Esophagus squamous epithelium (tissue), 4 donors: ENCODE measurements at regions not wholly inside any gene's neighbourhood (a gene's known extent, or its start where the extent isn't known, plus 50 kb on each side); places are given as distances from the start of the nearest gene placed in this dataset.
"Not testable (repeated sequence)": the region's sequence is repeated elsewhere in the genome, so short reads cannot be mapped to it uniquely, and the experiment has no call there.

ENCODE experiments used
- POLR2A ChIP-seq, 4 donors: fragments of 450-650 bp; IDR thresholded peaks; one replicate each; pipeline ENCODE4 v1.6.1; 2017; ENCODE audit warnings: antibody characterized with exemption in 4 of 4, mild to moderate bottlenecking in 4 of 4, moderate library complexity in 3 of 4
- TF ChIP-seq, protein P1 (sequence below), 6 experiments: fragments of 450-650 bp in 4 of 6; fragments of 200-600 bp in 2 of 6; sonication (generic) in 2 of 6; IDR thresholded peaks; one replicate each; pipeline ENCODE4 v1.5.1; 2016 to 2019; ENCODE audit warnings: antibody characterized with exemption in 6 of 6, mild to moderate bottlenecking in 4 of 6, moderate library complexity in 4 of 6

DNA sequence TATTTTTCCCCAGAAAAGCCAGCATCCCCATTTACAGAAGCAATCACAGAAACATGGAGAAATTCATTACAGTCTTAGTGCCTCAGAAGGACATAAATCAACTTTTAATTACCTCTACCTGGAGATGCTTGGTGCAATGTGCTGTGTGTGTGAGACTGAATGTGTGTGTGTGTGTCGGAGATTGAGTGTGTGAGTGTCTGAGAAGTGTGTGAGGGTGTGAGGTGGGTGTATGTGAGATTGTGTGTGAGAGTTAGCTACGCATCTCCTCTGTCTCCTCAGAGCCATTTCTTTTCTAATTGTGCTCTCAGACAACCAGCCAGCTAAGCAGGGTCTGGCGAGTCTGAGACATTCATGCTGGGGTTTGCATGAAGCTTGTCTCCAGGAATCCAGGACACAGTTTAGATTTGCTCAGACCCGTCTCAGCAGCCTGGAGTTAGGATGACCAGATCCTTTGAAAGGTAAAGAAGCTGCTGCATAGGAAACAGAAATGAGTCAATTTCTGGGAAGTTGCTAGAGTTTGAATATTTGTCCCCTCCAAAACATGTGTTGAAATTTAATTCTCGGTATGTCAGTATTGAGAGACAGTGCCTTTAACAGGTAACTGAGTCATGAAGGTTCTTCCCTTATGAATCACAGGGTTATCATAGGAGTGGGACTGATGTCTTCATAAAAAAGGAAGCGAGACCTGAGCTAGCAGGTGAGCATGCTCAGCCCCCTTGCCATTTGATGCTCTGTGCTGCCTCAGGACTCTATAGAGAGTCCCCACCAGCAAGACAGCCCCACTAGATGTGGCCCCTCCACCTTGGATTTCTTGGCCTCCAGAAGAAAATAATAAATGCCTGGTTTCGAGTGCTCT, 199.0 kb upstream of the PLGLB2 start:
- TF ChIP-seq, protein P1, sequence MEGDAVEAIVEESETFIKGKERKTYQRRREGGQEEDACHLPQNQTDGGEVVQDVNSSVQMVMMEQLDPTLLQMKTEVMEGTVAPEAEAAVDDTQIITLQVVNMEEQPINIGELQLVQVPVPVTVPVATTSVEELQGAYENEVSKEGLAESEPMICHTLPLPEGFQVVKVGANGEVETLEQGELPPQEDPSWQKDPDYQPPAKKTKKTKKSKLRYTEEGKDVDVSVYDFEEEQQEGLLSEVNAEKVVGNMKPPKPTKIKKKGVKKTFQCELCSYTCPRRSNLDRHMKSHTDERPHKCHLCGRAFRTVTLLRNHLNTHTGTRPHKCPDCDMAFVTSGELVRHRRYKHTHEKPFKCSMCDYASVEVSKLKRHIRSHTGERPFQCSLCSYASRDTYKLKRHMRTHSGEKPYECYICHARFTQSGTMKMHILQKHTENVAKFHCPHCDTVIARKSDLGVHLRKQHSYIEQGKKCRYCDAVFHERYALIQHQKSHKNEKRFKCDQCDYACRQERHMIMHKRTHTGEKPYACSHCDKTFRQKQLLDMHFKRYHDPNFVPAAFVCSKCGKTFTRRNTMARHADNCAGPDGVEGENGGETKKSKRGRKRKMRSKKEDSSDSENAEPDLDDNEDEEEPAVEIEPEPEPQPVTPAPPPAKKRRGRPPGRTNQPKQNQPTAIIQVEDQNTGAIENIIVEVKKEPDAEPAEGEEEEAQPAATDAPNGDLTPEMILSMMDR (IDR thresholded peaks at IDR 0.05) = not testable (repeated sequence)
- TF ChIP-seq POLR2A (IDR thresholded peaks at IDR 0.05) = not testable (repeated sequence)
